ENCODE measurements at regions not wholly inside any gene's neighbourhood (a gene's known extent, or its start where the extent isn't known, plus 50 kb on each side); places are given as distances from the start of the nearest gene placed in this dataset.

GRCh38 chr5:67644221-67644920, 447.8 kb upstream of the CD180 start:
- Histone ChIP-seq H3K27ac (no peak overlapping the region), H3K36me3 (no peaks in the 10 kb centered on the region), H3K4me3 (no peak overlapping the region), H3K9me3 (no peaks in the 10 kb centered on the region), H3K9ac (ENCODE audit: low read depth in 2 of 2, low read length in 2 of 2) (no peak overlapping the region), H3K27me3 (no peaks in the 10 kb centered on the region), H3K4me1 (no peaks in the 10 kb centered on the region)
- no peak for DNase-seq
- TF ChIP-seq CTCF (IDR thresholded peaks at IDR 0.05): no peak
- intact Hi-C loops (cut with DNase I): no loop called here

- no peak for TF ChIP-seq CTCF (IDR thresholded peaks at IDR 0.05)
- Histone ChIP-seq H3K27ac (no peak overlapping the region), H3K36me3 (no peaks in the 10 kb centered on the region), H3K27me3 (no peaks in the 10 kb centered on the region), H3K9me3 (no peaks in the 10 kb centered on the region), H3K4me3 (no peak overlapping the region), H3K9ac (ENCODE audit: low read depth in 2 of 2, low read length in 2 of 2) (no peak overlapping the region), H3K4me1 (no peaks in the 10 kb centered on the region)
- intact Hi-C loops (cut with DNase I): no loop called here
- no peak for DNase-seq
These were observed 446.9 kb upstream of the CD180 start for GRCh38 chr5:67643536-67643935.

- no peaks in the 10 kb centered on the region for H3K9me3 ChIP-seq
- H3K9ac ChIP-seq (ENCODE audit: low read depth in 2 of 2, low read length in 2 of 2): no peak overlapping the region
- TF ChIP-seq CTCF (IDR thresholded peaks at IDR 0.05): no peak
- intact Hi-C loops (cut with DNase I): no loop called here
- no peaks in the 10 kb centered on the region for H3K4me1 ChIP-seq
- no peak for DNase-seq
- H3K36me3 ChIP-seq: no peaks in the 10 kb centered on the region
- H3K27me3 ChIP-seq: no peaks in the 10 kb centered on the region
- no peak overlapping the region for H3K4me3 ChIP-seq
- H3K27ac ChIP-seq: no peak overlapping the region
These were observed 443.4 kb upstream of the CD180 start for GRCh38 chr5:67639976-67640375.

- no peaks in the 10 kb centered on the region for H3K36me3 ChIP-seq
- no peaks in the 10 kb centered on the region for H3K27me3 ChIP-seq
- H3K9ac ChIP-seq (ENCODE audit: low read depth in 2 of 2, low read length in 2 of 2): no peak overlapping the region
- no peaks in the 10 kb centered on the region for H3K9me3 ChIP-seq
- no peak overlapping the region for H3K4me3 ChIP-seq
- TF ChIP-seq CTCF (IDR thresholded peaks at IDR 0.05): no peak
- no peak overlapping the region for H3K27ac ChIP-seq
- intact Hi-C loops (cut with DNase I): no loop called here
- no peaks in the 10 kb centered on the region for H3K4me1 ChIP-seq
- DNase-seq: no peak
These were observed 442.7 kb upstream of the CD180 start for GRCh38 chr5:67639313-67639712.

- no peak for TF ChIP-seq CTCF (IDR thresholded peaks at IDR 0.05)
- no peak overlapping the region for H3K9ac ChIP-seq (ENCODE audit: low read depth in 2 of 2, low read length in 2 of 2)
- no peak overlapping the region for H3K4me3 ChIP-seq
- no peaks in the 10 kb centered on the region for H3K27me3 ChIP-seq
- no peaks in the 10 kb centered on the region for H3K9me3 ChIP-seq
- no peak overlapping the region for H3K27ac ChIP-seq
- no peaks in the 10 kb centered on the region for H3K4me1 ChIP-seq
- intact Hi-C loops (cut with DNase I): no loop called here
- DNase-seq: no peak
- H3K36me3 ChIP-seq: no peaks in the 10 kb centered on the region
These were observed 440.4 kb upstream of the CD180 start for GRCh38 chr5:67636850-67637524.
